Astrocyte of the spinal cord (primary cell): ENCODE measurements at regions not wholly inside any gene's neighbourhood (a gene's known extent, or its start where the extent isn't known, plus 50 kb on each side); places are given as distances from the start of the nearest gene placed in this dataset.
A peak's percentile ranks its signal among the peaks of the same experiment; 100 is the strongest.

Experiments
- DNase-seq: peaks from one replicate; pipeline ENCODE4 v3.0.0; 2011; ENCODE audit warnings: low read depth, low spot score
- H3K4me3 ChIP-seq: 2 replicates; pipeline ENCODE4 v1.5.1; 2011; ENCODE audit warnings: low read depth, mild to moderate bottlenecking, low read length, moderate library complexity
- in situ Hi-C: cut with HindIII; loops from 2 replicates; pipeline ENCODE4 v1.10.0; 2017; ENCODE audit warnings: low sequenced_read_pairs
- TF ChIP-seq, protein P1 (sequence below): IDR thresholded peaks from 2 replicates; pipeline ENCODE4 v1.5.1; 2012; ENCODE audit warnings: low read depth, mild to moderate bottlenecking, low read length, inconsistent platforms

DNA sequence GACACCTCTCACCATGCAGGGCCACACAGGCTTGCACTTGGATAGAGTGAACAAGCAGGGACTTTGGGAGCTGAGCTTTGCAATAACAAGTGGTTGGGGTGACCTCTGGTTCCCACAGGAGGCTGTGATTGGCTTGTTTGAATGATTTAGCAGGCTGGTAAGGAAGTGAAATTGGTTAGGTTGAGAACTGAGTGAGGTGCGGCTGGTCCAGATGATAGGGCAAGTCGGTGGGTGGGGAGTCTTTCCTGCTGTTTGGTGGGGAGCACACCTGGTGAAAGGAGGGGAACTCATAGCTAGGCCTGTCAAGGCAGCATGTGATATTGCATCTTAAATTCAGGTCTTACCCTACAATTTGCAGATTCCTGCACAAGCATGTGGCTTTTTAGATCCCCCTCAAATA, 794.6 kb upstream of the ZNF608 start:
- in situ Hi-C loops: no loop called here
- TF ChIP-seq, protein P1, sequence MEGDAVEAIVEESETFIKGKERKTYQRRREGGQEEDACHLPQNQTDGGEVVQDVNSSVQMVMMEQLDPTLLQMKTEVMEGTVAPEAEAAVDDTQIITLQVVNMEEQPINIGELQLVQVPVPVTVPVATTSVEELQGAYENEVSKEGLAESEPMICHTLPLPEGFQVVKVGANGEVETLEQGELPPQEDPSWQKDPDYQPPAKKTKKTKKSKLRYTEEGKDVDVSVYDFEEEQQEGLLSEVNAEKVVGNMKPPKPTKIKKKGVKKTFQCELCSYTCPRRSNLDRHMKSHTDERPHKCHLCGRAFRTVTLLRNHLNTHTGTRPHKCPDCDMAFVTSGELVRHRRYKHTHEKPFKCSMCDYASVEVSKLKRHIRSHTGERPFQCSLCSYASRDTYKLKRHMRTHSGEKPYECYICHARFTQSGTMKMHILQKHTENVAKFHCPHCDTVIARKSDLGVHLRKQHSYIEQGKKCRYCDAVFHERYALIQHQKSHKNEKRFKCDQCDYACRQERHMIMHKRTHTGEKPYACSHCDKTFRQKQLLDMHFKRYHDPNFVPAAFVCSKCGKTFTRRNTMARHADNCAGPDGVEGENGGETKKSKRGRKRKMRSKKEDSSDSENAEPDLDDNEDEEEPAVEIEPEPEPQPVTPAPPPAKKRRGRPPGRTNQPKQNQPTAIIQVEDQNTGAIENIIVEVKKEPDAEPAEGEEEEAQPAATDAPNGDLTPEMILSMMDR: no peak
- no peak for DNase-seq
- no peak overlapping the region for H3K4me3 ChIP-seq

DNA sequence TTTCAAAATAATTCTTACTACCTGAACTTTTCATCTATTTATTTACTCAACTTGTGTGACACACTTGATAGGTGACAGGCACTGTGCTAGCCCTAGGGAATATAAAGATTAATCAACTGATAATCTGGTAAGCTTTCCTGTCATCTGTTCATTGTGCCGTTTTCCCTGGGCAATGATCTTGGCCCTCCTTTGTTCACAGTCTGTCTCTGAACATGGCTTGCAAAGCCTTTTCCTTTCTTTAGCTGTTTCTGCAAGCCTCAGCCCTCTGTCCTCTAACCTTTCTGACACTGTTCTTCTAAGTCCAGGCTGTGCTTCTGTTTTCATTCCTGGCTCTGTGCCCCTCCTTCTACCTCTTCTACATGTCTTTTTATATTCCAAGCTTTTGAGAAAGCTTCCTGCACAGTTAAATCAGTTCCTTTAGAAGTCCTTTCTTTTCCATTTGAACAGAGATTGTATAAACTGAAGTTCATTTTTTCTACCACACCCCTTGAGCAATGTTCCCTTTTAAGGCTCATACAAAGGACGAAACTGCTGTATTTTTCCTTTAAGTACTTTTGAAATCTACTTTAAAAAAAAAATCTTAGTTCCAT, 803.0 kb upstream of the ZNF608 start:
- TF ChIP-seq, protein P1: no peak
- no peak overlapping the region for H3K4me3 ChIP-seq
- in situ Hi-C loops: no loop called here
- peak; percentile 65 for DNase-seq

DNA sequence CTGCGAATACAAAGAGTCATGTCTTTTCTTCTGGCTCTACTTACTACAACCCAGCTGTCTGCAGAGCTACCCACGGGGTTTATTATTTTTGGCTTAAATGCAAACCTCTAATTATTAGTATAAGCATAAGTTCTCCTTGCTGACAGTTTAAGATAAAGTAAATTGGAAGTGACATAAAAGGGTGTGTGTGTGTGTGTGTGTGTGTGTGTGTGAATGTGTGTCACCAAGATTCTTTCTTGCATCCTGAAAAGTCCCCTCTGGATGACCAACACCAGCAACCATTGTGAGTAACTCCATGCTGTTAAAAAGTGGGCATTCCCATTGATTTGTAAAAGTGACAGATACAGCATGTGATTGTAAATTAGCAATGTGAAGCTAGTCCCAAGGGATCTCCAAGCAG, 803.8 kb upstream of the ZNF608 start:
- TF ChIP-seq, protein P1: no peak
- no peak overlapping the region for H3K4me3 ChIP-seq
- peak; percentile 93 for DNase-seq
- in situ Hi-C loops: no loop called here

DNA sequence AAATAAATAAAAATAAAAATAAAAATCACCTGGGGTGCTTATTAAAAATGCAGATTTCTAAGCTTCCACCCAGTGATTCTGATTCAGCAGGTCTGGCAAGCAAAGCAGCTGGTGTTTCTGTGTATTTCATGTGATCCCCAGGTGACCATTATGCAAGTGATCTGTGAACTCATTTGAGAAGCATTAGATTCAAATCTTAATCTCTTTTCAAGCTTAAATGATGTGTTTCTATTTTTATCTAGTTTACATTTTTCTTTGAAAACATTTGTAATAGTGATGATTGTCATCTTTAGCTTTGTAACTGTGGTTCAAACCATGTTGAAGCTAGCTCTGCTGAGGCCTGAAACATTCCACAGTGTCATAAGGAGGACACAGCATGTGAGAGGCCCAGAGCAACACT, 804.8 kb upstream of the ZNF608 start:
- TF ChIP-seq, protein P1: no peak
- no peak for DNase-seq
- in situ Hi-C loops: no loop called here
- no peak overlapping the region for H3K4me3 ChIP-seq

DNA sequence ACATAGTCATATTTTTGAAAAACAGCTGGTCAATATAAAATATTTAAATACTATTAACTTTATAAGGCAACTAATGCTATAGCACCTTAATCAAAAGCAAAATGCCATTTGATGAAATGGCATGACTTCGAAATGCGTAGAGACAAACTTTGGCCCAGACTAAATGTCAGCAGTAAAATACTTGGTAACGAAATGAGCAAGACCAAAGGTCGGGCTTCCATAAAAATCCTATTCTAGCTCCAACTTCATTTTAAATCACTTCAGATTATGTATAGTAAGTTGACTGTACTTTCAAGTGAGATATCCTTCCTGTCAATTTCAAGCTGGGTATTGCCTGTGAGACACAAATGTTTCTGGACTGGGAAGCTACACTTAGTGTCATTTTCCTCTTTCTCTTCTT, 805.4 kb upstream of the ZNF608 start:
- TF ChIP-seq, protein P1: no peak
- in situ Hi-C loops: no loop called here
- no peak overlapping the region for H3K4me3 ChIP-seq
- no peak for DNase-seq

DNA sequence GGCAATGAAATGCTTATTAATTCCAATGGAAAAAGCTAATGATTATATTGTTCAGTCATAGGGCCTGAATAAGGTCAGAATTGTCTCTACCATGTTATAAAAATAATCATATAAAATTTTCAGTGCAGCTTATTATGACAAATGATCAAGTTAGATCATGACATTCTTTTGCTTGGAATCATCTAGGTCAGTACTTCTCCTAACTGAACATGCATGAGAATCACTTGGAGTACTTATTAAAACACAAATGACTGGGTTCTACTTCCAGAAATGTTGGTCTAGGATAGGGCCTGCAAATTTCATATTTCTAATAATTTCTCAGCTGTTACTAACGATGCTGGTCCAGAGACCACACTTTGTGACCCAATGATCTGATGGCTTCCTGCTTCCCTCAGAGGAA, 806.0 kb upstream of the ZNF608 start:
- H3K4me3 ChIP-seq: no peak overlapping the region
- TF ChIP-seq, protein P1: no peak
- in situ Hi-C loops: no loop called here
- no peak for DNase-seq

DNA sequence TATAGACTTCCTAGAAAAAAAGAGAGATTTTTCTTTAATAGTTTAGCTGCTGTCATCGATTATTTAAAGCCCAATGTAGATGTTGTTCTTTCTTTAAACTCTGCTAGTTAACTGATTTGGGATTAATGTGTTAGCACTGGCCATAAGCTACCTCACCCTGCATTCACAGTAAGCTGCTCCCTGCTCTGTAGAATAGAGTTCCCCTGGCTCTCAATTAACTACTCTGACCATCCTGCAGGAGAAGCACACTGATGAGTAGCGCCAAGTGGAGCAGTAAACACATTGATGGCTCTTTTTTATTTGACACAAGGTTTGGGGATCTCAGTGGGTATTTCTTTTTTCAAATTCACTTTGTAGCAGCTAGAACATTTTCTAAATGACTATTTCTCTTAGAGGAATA, 807.9 kb upstream of the ZNF608 start:
- TF ChIP-seq, protein P1: no peak
- no peak overlapping the region for H3K4me3 ChIP-seq
- in situ Hi-C loops: no loop called here
- DNase-seq: no peak
